GM21528 (cell line): ENCODE measurements at regions not wholly inside any gene's neighbourhood (a gene's known extent, or its start where the extent isn't known, plus 50 kb on each side); places are given as distances from the start of the nearest gene placed in this dataset.

ENCODE experiments used
- ATAC-seq: cut with Tn5 transposase; IDR thresholded peaks from one replicate; pipeline ENCODE4 v1.9.1; 2021; ENCODE audit warnings: mild to moderate bottlenecking, moderate library complexity; ENCODE audit not compliant: unreplicated experiment, low FRiP score

- no peak for ATAC-seq
These were observed 57.3 kb downstream of the KCNA4 start for GRCh38 chr11:29959488-29959887.

GRCh38 chr11:29957431-29957830, 59.4 kb downstream of the KCNA4 start:
- ATAC-seq, result no peak

DNA sequence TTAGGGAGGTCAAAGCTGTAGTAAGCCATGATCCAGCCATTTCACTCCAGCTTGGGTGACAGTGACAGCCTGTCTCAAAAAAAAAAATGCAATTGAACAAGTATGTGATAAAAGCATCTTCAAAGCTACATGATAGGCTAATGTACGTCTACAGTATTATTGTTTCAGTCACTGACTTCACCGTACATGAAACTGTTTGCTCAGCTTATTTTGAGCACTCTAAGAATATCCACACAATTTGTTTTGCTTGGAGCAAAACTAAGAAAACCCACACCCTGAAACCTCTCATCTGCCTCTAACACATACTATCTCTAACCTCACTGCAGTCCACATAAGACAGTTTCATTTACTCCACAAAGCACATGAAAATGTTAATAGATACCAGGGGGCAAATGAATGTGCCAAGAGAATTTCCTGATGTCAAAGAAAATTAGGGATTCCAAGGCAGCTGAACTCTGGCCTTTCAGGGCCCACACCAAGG, 60.7 kb downstream of the KCNA4 start:
- no peak for ATAC-seq

DNA sequence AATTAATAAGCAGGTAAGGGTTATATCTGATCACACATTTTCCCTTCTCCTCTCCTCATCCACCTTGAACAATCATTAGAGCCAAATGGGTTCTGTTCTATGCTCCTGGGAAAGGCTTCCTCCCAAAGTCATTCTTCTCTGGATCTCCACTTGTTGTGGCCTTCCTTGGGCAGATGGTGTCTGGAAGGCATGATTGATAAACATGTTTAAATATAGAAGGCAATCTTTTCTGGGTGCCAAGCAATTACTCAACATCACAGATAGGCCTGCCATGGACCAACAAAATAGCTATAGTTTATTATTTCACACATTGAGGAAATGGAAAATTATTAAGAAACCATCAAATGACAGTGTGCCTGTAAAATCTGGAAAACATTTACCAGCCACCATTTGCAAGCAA, 73.5 kb downstream of the KCNA4 start:
- ATAC-seq, result no peak

GRCh38 chr11:29937526-29937925, 79.3 kb downstream of the KCNA4 start:
- ATAC-seq, result no peak

DNA sequence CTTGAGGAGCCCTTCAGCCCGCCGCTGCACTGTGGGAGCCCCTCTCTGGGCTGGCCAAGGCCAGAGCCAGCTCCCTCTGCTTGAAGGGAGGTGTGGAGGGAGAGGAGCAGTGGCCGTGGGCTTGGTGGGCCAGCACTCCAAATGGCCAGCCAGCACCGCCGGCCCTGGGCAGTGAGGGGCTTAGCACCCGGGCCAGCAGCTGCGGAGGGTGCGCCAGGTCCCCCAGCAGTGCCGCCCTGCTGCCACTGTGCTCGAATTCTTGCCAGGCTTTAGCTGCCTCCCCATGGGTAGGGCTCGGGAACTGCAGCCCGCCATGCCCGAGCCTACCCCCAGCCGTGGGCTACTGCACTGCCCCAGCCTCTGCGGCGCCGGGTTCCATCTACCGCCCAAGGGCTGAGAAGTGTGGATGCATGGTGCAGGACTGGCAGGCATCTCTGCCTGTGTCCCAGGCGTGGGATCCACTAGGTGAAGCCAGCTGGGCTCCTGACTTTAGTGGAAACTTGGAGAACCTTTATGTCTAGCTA, 82.7 kb downstream of the KCNA4 start:
- no peak for ATAC-seq

GRCh38 chr11:29916040-29916439, 100.8 kb downstream of the KCNA4 start:
- ATAC-seq, result no peak

DNA sequence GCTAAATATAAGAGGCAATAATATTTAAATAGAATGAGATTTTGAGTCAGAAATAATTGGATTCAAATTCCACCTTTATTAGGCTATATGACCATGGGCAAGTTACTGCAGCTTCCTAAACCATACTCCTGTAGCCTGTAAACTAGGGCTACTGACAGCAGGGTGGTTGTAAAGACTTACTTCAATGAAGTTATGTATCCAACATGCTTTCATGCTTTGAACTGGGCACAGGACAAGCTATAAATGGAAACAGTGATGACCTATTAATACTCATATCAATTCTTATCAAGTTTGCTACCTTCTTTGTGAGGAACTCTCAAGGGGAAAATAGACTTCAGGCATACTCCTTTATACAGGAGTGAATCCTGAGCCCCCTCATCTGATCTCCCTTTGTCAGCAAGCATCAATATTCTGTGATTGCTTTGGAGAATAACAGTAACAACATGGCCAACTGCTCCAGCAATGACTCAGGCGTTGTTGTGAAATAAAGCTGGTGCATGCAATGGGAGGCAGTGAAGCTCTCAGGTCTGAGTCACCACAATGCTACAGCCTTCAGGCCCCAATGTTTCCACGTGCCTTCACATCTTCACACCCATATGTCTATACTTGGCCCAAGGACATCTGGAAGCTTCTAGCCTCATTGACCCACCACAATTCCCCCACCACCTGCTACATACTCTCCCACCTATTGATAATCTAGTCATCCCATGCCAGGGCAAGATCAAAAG, 102.5 kb downstream of the KCNA4 start:
- ATAC-seq, result no peak

DNA sequence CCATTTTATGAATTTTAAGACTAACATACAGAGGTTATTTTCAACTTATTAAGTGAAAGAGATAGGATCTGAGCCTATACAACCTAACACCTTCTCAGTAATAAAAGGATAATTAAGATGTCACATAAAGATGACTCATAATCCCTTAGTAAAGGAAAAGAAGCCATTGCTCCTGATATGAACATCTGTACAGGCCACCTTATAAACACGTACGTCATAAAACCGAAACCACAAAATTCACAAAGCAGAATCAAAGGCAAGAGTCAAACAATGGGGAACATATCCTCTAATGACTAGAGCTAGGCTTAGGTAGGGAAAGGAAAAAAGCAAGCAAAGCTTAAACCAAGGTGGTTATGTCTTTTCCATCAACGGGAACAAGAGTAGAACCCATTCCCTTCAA, 103.5 kb downstream of the KCNA4 start:
- no peak for ATAC-seq

DNA sequence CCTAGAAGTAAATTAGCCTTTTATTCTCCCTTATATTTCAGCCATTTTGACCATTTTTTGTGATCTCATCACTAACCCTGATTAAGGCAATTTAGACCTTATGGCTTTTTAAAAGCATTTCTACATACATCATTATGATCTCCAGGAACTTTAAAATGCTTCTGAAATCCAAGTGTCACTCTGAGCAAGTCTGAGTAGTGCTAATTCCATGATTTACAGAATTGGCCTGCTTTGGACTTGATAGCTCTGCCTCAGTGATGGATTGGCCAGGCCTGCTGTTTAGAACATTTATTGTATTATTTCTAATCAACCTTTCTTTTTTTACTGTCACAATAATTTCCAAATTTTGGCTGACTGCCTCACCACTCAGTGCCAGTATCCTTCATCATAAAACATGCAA, 116.4 kb downstream of the KCNA4 start:
- no peak for ATAC-seq

DNA sequence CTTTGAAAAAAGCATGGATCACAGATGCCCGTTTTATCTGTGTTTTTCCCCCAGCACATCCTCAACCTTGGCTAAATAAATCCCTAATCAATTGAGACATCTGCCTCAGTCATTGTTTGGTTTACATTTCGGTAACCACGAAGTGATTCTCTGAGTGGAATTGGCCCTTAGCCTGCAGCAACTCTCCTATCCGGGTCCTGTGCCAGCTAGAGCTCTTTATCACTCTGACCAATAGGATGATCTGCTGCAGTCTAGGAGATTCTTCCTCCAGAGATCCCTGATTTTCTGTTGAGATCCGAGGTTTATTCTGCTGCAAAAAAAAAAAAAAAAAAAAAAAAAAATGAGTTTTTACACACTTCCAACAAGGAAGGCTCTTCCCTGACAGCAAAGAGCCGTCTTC, 137.3 kb downstream of the KCNA4 start:
- no peak for ATAC-seq

DNA sequence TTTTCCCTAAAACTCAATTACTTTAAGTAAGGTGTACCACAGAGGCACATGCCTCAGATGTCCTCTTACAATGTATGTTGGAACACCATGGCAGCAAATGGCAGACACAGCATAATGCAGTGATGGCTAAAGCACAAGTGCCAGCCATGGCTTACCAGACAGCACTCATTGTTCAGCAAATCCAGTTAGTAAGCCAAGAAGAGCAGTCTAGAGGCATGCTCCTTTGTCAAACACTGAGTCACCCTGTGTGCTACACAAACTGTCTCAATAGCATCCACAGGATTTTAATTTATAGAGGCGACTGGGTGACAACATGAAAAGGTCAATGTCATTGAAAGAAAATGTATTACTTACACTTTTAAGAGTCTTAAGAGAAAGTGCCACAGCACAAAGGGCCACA, 140.6 kb downstream of the KCNA4 start:
- no peak for ATAC-seq

- no peak for ATAC-seq
These were observed 169.6 kb downstream of the KCNA4 start for GRCh38 chr11:29847219-29847618.

GRCh38 chr11:29844701-29845379, 172.0 kb downstream of the KCNA4 start:
- ATAC-seq, result no peak

GRCh38 chr11:29844031-29844430, 172.8 kb downstream of the KCNA4 start:
- no peak for ATAC-seq

DNA sequence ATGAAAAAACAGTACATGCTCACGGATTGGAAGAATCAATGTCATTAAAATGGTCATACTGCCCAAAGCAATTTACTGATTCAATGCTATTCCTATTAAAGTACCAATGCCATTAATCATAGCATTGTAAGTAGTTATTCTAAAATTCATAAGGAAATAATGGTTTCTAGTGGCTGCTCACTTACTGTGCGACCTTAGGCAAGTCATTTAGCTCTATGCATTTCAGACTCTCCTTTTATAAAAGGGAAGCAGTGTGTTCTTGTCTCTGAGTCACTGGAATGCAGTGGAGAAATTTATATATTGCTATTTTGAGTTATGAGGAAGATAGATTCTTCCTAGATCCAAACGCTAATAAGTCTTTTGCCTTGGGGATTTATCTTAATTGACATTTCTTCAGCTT, 174.8 kb downstream of the KCNA4 start:
- no peak for ATAC-seq

DNA sequence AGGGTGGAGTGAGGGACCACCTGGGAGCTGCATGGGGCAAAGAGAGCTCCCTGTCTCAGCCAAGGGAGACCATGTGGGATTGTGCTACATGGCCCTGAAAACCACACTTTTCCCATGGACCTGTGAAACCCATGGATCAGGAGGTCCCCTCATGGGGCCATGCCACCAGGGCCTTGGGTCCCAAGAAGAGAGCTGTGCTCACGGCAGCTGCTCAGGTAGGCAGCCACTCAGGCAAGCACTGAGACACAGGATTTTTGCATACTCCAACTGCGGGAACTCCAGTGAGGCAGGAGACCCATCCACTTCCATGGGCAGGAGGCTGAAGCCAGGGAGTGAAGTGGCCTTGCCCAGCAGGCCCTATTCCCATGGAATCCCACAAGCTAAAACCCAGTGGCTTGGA, 190.0 kb downstream of the KCNA4 start:
- no peak for ATAC-seq

- ATAC-seq, result no peak
These were observed 200.5 kb downstream of the KCNA4 start for GRCh38 chr11:29816359-29816758.

GRCh38 chr11:29809121-29809520, 207.7 kb downstream of the KCNA4 start:
- no peak for ATAC-seq

DNA sequence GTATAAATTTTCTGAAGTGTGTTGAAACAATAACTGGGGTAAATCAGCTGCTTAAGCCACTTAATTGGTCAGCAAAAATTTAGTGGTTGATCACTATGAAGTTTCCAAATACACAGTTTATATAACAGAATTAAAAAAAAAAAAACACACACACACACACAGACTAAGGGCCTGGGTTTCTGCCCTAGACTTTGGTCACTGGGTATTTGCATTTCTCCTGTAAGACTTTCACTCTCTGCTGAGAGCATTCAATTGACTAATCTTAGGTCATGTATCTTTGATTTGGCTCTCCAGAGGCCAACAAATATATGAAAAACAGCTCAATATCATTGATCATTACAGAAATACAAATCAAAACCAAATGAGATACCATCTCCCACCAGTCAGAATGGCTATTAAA, 214.3 kb downstream of the KCNA4 start:
- ATAC-seq, result no peak

DNA sequence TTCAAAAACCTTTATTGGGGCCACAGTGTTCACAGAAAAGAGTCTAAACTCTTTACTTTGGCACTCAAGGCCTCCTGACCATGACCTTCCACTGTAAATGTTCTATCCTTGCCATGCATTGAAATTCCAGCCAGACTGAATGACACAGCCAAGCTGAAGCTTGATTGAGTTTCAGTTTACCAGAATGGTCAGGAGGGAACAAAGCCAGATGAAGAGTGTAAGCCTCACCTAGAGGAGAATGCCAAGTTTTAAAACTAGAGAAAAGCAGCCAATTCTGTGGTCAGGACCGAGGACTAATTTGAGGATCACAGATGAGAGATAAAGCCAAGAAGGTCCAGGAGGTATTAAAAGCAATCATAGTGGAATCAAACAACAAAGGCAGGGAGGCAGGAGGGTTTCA, 215.3 kb downstream of the KCNA4 start:
- ATAC-seq, result no peak

DNA sequence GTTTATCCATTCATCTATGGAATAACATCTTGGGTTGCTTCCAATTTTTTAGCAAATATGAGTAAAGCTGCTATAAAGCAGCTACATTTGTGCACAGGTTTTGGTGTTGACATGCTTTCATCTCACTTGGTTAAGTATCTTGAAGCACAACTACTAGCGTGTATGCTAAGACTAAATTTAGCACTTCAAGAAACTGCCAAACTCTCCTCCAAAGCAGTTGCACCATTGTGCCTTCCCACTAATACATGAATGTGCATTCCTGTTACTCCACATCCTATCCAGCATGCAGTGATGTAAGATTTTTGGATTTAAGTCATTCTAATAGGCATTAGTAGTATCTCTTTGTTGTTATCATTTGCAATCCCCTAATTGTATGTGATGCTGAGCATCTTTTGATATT, 230.7 kb downstream of the KCNA4 start:
- no peak for ATAC-seq
